Left lung (tissue), 4 donors: ENCODE measurements at regions not wholly inside any gene's neighbourhood (a gene's known extent, or its start where the extent isn't known, plus 50 kb on each side); places are given as distances from the start of the nearest gene placed in this dataset.

ENCODE experiments used
- ATAC-seq: fragments of 200-7000 bp; cut with Tn5 transposase; one replicate; pipeline ENCODE4 v1.9.1; 2020; ENCODE audit warnings: moderate library complexity
- DNase-seq, 4 donors: peaks; one replicate each; pipeline ENCODE4 v3.0.0-alpha.2; 2013 to 2020
- H3K27ac ChIP-seq, 2 donors: fragments of 200-600 bp; sonication (generic) in 1 of 2; one replicate each; pipeline versions ENCODE4 v1.5.0 to v1.8.0; 2020 to 2021
- H3K27me3 ChIP-seq, 2 donors: fragments of 200-600 bp; sonication (generic) in 1 of 2; one replicate each; pipeline versions ENCODE4 v1.5.0 to v1.8.0; 2020 to 2021
- H3K36me3 ChIP-seq, 2 donors: fragments of 200-600 bp; sonication (generic) in 1 of 2; one replicate each; pipeline versions ENCODE4 v1.5.0 to v1.8.0; 2020 to 2021
- H3K4me1 ChIP-seq, 2 donors: fragments of 200-600 bp; one replicate each; pipeline ENCODE4 v1.8.0; 2021
- H3K4me3 ChIP-seq, 2 donors: fragments of 200-600 bp; sonication (generic) in 1 of 2; one replicate each; pipeline versions ENCODE4 v1.5.0 to v1.8.0; 2020 to 2021; ENCODE audit warnings: mild to moderate bottlenecking in 1 of 2
- H3K9me3 ChIP-seq, 2 donors: fragments of 200-600 bp; sonication (generic) in 1 of 2; one replicate each; pipeline versions ENCODE4 v1.5.0 to v1.8.0; 2020 to 2021
- CTCF ChIP-seq, 2 donors: fragments of 200-600 bp; sonication (generic) in 1 of 2; IDR thresholded peaks; one replicate each; pipeline versions ENCODE4 v1.5.0 to v1.8.0; 2021; ENCODE audit warnings: antibody characterized with exemption in 2 of 2
- intact Hi-C, 2 donors: fragments of 100-400 bp; cut with DNase I; formaldehyde crosslinking; loops; one replicate each; pipeline versions ENCODE4 v1.11.2 to v1.14.2; 2022
- donor health status: DM: no; HTN: yes; CAD: no.
- donor health status: DM: no; HTN: no; CAD: no.

GRCh38 chr2:122831649-122832048 lies 1076.2 kb downstream of the TSN start:
- no peak for ATAC-seq
- Histone ChIP-seq H3K4me3 (no peak overlapping the region), H3K27ac (no peak overlapping the region), H3K4me1 (no peaks in the 10 kb centered on the region), H3K9me3 (peaks cover 0 to 8% of the 10 kb centered on the region in 2 donors), H3K36me3 (no peaks in the 10 kb centered on the region), H3K27me3 (no peaks in the 10 kb centered on the region)
- no peak for TF ChIP-seq CTCF (IDR thresholded peaks at IDR 0.05)
- intact Hi-C loops, result no loop called here
- DNase-seq, result no peak

- no peak for ATAC-seq
- Histone ChIP-seq H3K9me3 (peaks cover 0 to 2% of the 10 kb centered on the region in 2 donors), H3K36me3 (no peaks in the 10 kb centered on the region), H3K27me3 (no peaks in the 10 kb centered on the region), H3K4me3 (no peak overlapping the region), H3K27ac (no peak overlapping the region), H3K4me1 (no peaks in the 10 kb centered on the region)
- no peak for TF ChIP-seq CTCF (IDR thresholded peaks at IDR 0.05)
- intact Hi-C loops, result no loop called here
- DNase-seq, result no peak
These were observed 1088.1 kb downstream of the TSN start for GRCh38 chr2:122843503-122843902.

GRCh38 chr2:122851161-122851560 lies 1095.7 kb downstream of the TSN start:
- intact Hi-C loops, result no loop called here
- Histone ChIP-seq H3K9me3 (no peaks in the 10 kb centered on the region), H3K4me3 (no peak overlapping the region), H3K27me3 (no peaks in the 10 kb centered on the region), H3K36me3 (no peaks in the 10 kb centered on the region), H3K4me1 (no peaks in the 10 kb centered on the region), H3K27ac (no peak overlapping the region)
- no peak for ATAC-seq
- TF ChIP-seq CTCF (IDR thresholded peaks at IDR 0.05), result no peak
- no peak for DNase-seq

- Histone ChIP-seq H3K9me3 (no peaks in the 10 kb centered on the region), H3K4me1 (no peaks in the 10 kb centered on the region), H3K27ac (no peak overlapping the region), H3K4me3 (no peak overlapping the region), H3K36me3 (no peaks in the 10 kb centered on the region), H3K27me3 (no peaks in the 10 kb centered on the region)
- ATAC-seq, result no peak
- intact Hi-C loops, result no loop called here
- TF ChIP-seq CTCF (IDR thresholded peaks at IDR 0.05), result no peak
- peak in 1 of 4 donors; percentile 3 for DNase-seq
These were observed 1096.6 kb downstream of the TSN start for GRCh38 chr2:122851972-122852531.

GRCh38 chr2:122856696-122857095 lies 1101.2 kb downstream of the TSN start:
- no peak for ATAC-seq
- intact Hi-C loops, result no loop called here
- no peaks in the 10 kb centered on the region for H3K36me3 ChIP-seq

More at GRCh38 chr2:122856696-122857095, 1101.2 kb downstream of the TSN start:
- H3K4me3 ChIP-seq, result no peak overlapping the region
- TF ChIP-seq CTCF (IDR thresholded peaks at IDR 0.05), result no peak
- no peak for DNase-seq
- no peaks in the 10 kb centered on the region for H3K27me3 ChIP-seq
- no peaks in the 10 kb centered on the region for H3K4me1 ChIP-seq
- H3K27ac ChIP-seq, result no peak overlapping the region
- no peaks in the 10 kb centered on the region for H3K9me3 ChIP-seq
